HG03025 (cell line): ENCODE measurements at regions not wholly inside any gene's neighbourhood (a gene's known extent, or its start where the extent isn't known, plus 50 kb on each side); places are given as distances from the start of the nearest gene placed in this dataset.

Experiments
- ATAC-seq: cut with Tn5 transposase; IDR thresholded peaks from one replicate; pipeline ENCODE4 v1.9.1; 2021; ENCODE audit warnings: mild to moderate bottlenecking, moderate library complexity; ENCODE audit not compliant: unreplicated experiment, low FRiP score

GRCh38 chr10:91167406-91167805 is 53.1 kb upstream of the PCGF5 start:
- ATAC-seq: no peak

DNA sequence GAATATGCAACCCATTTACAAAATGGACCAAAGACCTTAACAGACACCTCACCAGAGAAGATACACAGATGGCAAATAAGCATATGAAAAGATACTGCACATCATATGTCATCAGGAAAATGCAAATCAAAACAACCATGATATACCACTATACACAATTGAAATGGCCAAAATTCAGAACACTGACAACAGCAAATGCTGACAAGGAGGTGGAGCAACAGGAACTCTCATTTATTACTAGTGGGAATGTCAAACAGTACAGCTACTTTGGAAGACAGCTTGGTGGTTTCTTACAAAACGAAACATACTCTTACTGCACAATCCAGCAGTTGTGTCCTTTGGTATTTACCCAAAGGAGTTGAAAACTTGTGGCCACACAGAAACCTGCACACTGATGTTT is 50.0 kb upstream of the PCGF5 start:
- no peak for ATAC-seq
